GM13976 (cell line): ENCODE measurements at regions not wholly inside any gene's neighbourhood (a gene's known extent, or its start where the extent isn't known, plus 50 kb on each side); places are given as distances from the start of the nearest gene placed in this dataset.

Source experiments
- DNase-seq: peaks from one replicate; pipeline ENCODE4 v3.0.0; 2012; ENCODE audit warnings: low spot score
- CTCF ChIP-seq: IDR thresholded peaks from 2 replicates; pipeline ENCODE4 v1.5.1; 2012; ENCODE audit warnings: borderline replicate concordance, mild to moderate bottlenecking; ENCODE audit not compliant: insufficient read depth; ENCODE audit errors: extremely low read depth, missing control alignments, control extremely low read depth
- in situ Hi-C: fragments of 300-500 bp; cut with MboI; formaldehyde crosslinking; loops from one replicate; pipeline ENCODE4 v1.12.0; 2022; ENCODE audit warnings: low sequenced_read_pairs, mixed read lengths, inconsistent platforms; ENCODE audit not compliant: unreplicated experiment

GRCh38 chr21:35649186-35649585 is 411.1 kb downstream of the SETD4 start:
- no peak for DNase-seq
- in situ Hi-C loops, result no loop called here
- no peak for TF ChIP-seq CTCF

- TF ChIP-seq CTCF, result no peak
- DNase-seq, result no peak
- in situ Hi-C loops, result no loop called here
Observed at GRCh38 chr21:35648512-35648911, 411.8 kb downstream of the SETD4 start.

GRCh38 chr21:35646606-35647005 is 413.7 kb downstream of the SETD4 start:
- DNase-seq, result no peak
- in situ Hi-C loops, result no loop called here
- TF ChIP-seq CTCF, result no peak

GRCh38 chr21:35645991-35646390 is 414.3 kb downstream of the SETD4 start:
- in situ Hi-C loops, result no loop called here
- DNase-seq, result no peak
- no peak for TF ChIP-seq CTCF

GRCh38 chr21:35644523-35644922 is 415.8 kb downstream of the SETD4 start:
- DNase-seq, result no peak
- no peak for TF ChIP-seq CTCF
- in situ Hi-C loops, result no loop called here

- DNase-seq, result no peak
- in situ Hi-C loops, result no loop called here
- no peak for TF ChIP-seq CTCF
Observed at GRCh38 chr21:35643176-35643575, 417.1 kb downstream of the SETD4 start.
